ENCODE measurements at regions not wholly inside any gene's neighbourhood (a gene's known extent, or its start where the extent isn't known, plus 50 kb on each side); places are given as distances from the start of the nearest gene placed in this dataset.

- Histone ChIP-seq H3K4me3 (ENCODE audit: low read length) (no peak overlapping the region), H3K36me3 (ENCODE audit: control insufficient read depth, low read length) (no peaks in the 10 kb centered on the region), H3K9me3 (ENCODE audit: control insufficient read depth, insufficient read depth, low read length) (no peaks in the 10 kb centered on the region), H4K20me1 (ENCODE audit: control insufficient read depth, insufficient read depth, low read depth, low read length) (no peaks in the 10 kb centered on the region), H3K4me2 (ENCODE audit: low read length) (no peak overlapping the region), H3K27ac (ENCODE audit: low read depth, low read length) (no peak overlapping the region), H3K79me2 (ENCODE audit: control insufficient read depth, low read length) (no peaks in the 10 kb centered on the region), H3K4me1 (ENCODE audit: control insufficient read depth, low read length) (no peaks in the 10 kb centered on the region), H3K9me2 (replicated peaks; ENCODE audit: control insufficient read depth, low read length) (no peaks in the 10 kb centered on the region), H3K27me3 (ENCODE audit: control insufficient read depth, low read length) (no peaks in the 10 kb centered on the region), H3F3A (ENCODE audit: control insufficient read depth, insufficient read depth) (no peaks in the 10 kb centered on the region)
- TF ChIP-seq CTCF (IDR thresholded peaks at IDR 0.05; ENCODE audit: low read depth, low read length, poor library complexity, severe bottlenecking) (no peak), EZH2phosphoT487 (IDR thresholded peaks at IDR 0.05; ENCODE audit: borderline replicate concordance, low read length) (no peak)
Measured at GRCh38 chr3:68328049-68328448, 604.3 kb downstream of the TAFA4 start.

GRCh38 chr3:68315964-68316363 lies 616.4 kb downstream of the TAFA4 start:
- Histone ChIP-seq H3K4me3 (ENCODE audit: low read length) (no peak overlapping the region), H3K27ac (ENCODE audit: low read depth, low read length) (no peak overlapping the region), H3K9me2 (replicated peaks; ENCODE audit: control insufficient read depth, low read length) (no peaks in the 10 kb centered on the region), H3K36me3 (ENCODE audit: control insufficient read depth, low read length) (no peaks in the 10 kb centered on the region), H4K20me1 (ENCODE audit: control insufficient read depth, insufficient read depth, low read depth, low read length) (no peaks in the 10 kb centered on the region), H3K4me2 (ENCODE audit: low read length) (no peak overlapping the region), H3K4me1 (ENCODE audit: control insufficient read depth, low read length) (no peaks in the 10 kb centered on the region), H3K9me3 (ENCODE audit: control insufficient read depth, insufficient read depth, low read length) (no peaks in the 10 kb centered on the region; the same call in 1 of the 2 replicates), H3F3A (ENCODE audit: control insufficient read depth, insufficient read depth) (no peaks in the 10 kb centered on the region), H3K79me2 (ENCODE audit: control insufficient read depth, low read length) (no peaks in the 10 kb centered on the region), H3K27me3 (ENCODE audit: control insufficient read depth, low read length) (no peaks in the 10 kb centered on the region)
- TF ChIP-seq EZH2phosphoT487 (IDR thresholded peaks at IDR 0.05; ENCODE audit: borderline replicate concordance, low read length) (no peak), CTCF (IDR thresholded peaks at IDR 0.05; ENCODE audit: low read depth, low read length, poor library complexity, severe bottlenecking) (no peak)

GRCh38 chr3:68315546-68315945 lies 616.8 kb downstream of the TAFA4 start:
- Histone ChIP-seq H3K9me3 (ENCODE audit: control insufficient read depth, insufficient read depth, low read length) (no peaks in the 10 kb centered on the region; the same call in 1 of the 2 replicates), H3K79me2 (ENCODE audit: control insufficient read depth, low read length) (no peaks in the 10 kb centered on the region), H3K27ac (ENCODE audit: low read depth, low read length) (no peak overlapping the region), H3K4me1 (ENCODE audit: control insufficient read depth, low read length) (no peaks in the 10 kb centered on the region), H3K27me3 (ENCODE audit: control insufficient read depth, low read length) (no peaks in the 10 kb centered on the region), H3F3A (ENCODE audit: control insufficient read depth, insufficient read depth) (no peaks in the 10 kb centered on the region), H3K36me3 (ENCODE audit: control insufficient read depth, low read length) (no peaks in the 10 kb centered on the region), H3K4me3 (ENCODE audit: low read length) (no peak overlapping the region), H3K9me2 (replicated peaks; ENCODE audit: control insufficient read depth, low read length) (no peaks in the 10 kb centered on the region), H4K20me1 (ENCODE audit: control insufficient read depth, insufficient read depth, low read depth, low read length) (no peaks in the 10 kb centered on the region), H3K4me2 (ENCODE audit: low read length) (no peak overlapping the region)
- TF ChIP-seq CTCF (IDR thresholded peaks at IDR 0.05; ENCODE audit: low read depth, low read length, poor library complexity, severe bottlenecking) (no peak), EZH2phosphoT487 (IDR thresholded peaks at IDR 0.05; ENCODE audit: borderline replicate concordance, low read length) (no peak)

GRCh38 chr3:68306571-68306970 lies 625.8 kb downstream of the TAFA4 start:
- Histone ChIP-seq H3K4me2 (ENCODE audit: low read length) (no peak overlapping the region), H3K4me3 (ENCODE audit: low read length) (no peak overlapping the region), H3K9me3 (ENCODE audit: control insufficient read depth, insufficient read depth, low read length) (no peaks in the 10 kb centered on the region)

More at GRCh38 chr3:68306571-68306970, 625.8 kb downstream of the TAFA4 start:
- no peaks in the 10 kb centered on the region for H3K27me3 ChIP-seq (ENCODE audit: control insufficient read depth, low read length)
- no peaks in the 10 kb centered on the region for H3K36me3 ChIP-seq (ENCODE audit: control insufficient read depth, low read length)
- no peaks in the 10 kb centered on the region for H3F3A ChIP-seq (ENCODE audit: control insufficient read depth, insufficient read depth)
- TF ChIP-seq EZH2phosphoT487 (IDR thresholded peaks at IDR 0.05; ENCODE audit: borderline replicate concordance, low read length) = no peak
- TF ChIP-seq CTCF (IDR thresholded peaks at IDR 0.05; ENCODE audit: low read depth, low read length, poor library complexity, severe bottlenecking) = no peak
- no peaks in the 10 kb centered on the region for H3K79me2 ChIP-seq (ENCODE audit: control insufficient read depth, low read length)
- no peaks in the 10 kb centered on the region for H4K20me1 ChIP-seq (ENCODE audit: control insufficient read depth, insufficient read depth, low read depth, low read length)
- no peaks in the 10 kb centered on the region for H3K4me1 ChIP-seq (ENCODE audit: control insufficient read depth, low read length)
- no peak overlapping the region for H3K27ac ChIP-seq (ENCODE audit: low read depth, low read length)
- no peaks in the 10 kb centered on the region for H3K9me2 ChIP-seq (replicated peaks; ENCODE audit: control insufficient read depth, low read length)
